Astrocyte of the cerebellum (primary cell): ENCODE measurements at regions not wholly inside any gene's neighbourhood (a gene's known extent, or its start where the extent isn't known, plus 50 kb on each side); places are given as distances from the start of the nearest gene placed in this dataset.
A peak's percentile ranks its signal among the peaks of the same experiment; 100 is the strongest.

Source experiments
- DNase-seq: peaks from one replicate; pipeline ENCODE4 v3.0.0-alpha.2; 2011; ENCODE audit warnings: low read depth
- H3K4me3 ChIP-seq: 2 replicates; pipeline ENCODE4 v1.5.1; 2011; ENCODE audit warnings: mild to moderate bottlenecking, low read depth, low read length, moderate library complexity
- in situ Hi-C: cut with HindIII; loops from 2 replicates; pipeline ENCODE4 v1.10.0; 2017; ENCODE audit warnings: low sequenced_read_pairs
- TF ChIP-seq, protein P1 (sequence below): IDR thresholded peaks from 2 replicates; pipeline ENCODE4 v1.5.1; 2012; ENCODE audit warnings: low read length, low read depth, moderate library complexity, mild to moderate bottlenecking; ENCODE audit errors: missing control alignments

GRCh38 chr5:30108051-30108450, 1085.4 kb upstream of the CDH6 start:
- TF ChIP-seq, protein P1, sequence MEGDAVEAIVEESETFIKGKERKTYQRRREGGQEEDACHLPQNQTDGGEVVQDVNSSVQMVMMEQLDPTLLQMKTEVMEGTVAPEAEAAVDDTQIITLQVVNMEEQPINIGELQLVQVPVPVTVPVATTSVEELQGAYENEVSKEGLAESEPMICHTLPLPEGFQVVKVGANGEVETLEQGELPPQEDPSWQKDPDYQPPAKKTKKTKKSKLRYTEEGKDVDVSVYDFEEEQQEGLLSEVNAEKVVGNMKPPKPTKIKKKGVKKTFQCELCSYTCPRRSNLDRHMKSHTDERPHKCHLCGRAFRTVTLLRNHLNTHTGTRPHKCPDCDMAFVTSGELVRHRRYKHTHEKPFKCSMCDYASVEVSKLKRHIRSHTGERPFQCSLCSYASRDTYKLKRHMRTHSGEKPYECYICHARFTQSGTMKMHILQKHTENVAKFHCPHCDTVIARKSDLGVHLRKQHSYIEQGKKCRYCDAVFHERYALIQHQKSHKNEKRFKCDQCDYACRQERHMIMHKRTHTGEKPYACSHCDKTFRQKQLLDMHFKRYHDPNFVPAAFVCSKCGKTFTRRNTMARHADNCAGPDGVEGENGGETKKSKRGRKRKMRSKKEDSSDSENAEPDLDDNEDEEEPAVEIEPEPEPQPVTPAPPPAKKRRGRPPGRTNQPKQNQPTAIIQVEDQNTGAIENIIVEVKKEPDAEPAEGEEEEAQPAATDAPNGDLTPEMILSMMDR: no peak
- no peak overlapping the region for H3K4me3 ChIP-seq
- DNase-seq: no peak
- in situ Hi-C loops: no loop called here

GRCh38 chr5:30106596-30106995, 1086.9 kb upstream of the CDH6 start:
- in situ Hi-C loops: no loop called here
- no peak for DNase-seq
- H3K4me3 ChIP-seq: no peak overlapping the region
- TF ChIP-seq, protein P1: no peak

GRCh38 chr5:30104872-30105596, 1088.5 kb upstream of the CDH6 start:
- no peak for DNase-seq
- TF ChIP-seq, protein P1: no peak
- in situ Hi-C loops: no loop called here
- no peak overlapping the region for H3K4me3 ChIP-seq

- no peak overlapping the region for H3K4me3 ChIP-seq
- no peak for DNase-seq
- TF ChIP-seq, protein P1: no peak
- in situ Hi-C loops: no loop called here
Measured at GRCh38 chr5:30103452-30104202, 1089.9 kb upstream of the CDH6 start.

- TF ChIP-seq, protein P1: no peak
- H3K4me3 ChIP-seq: no peak overlapping the region
- in situ Hi-C loops: no loop called here
- DNase-seq: peak; percentile 42
Measured at GRCh38 chr5:30103052-30103451, 1090.4 kb upstream of the CDH6 start.

DNA sequence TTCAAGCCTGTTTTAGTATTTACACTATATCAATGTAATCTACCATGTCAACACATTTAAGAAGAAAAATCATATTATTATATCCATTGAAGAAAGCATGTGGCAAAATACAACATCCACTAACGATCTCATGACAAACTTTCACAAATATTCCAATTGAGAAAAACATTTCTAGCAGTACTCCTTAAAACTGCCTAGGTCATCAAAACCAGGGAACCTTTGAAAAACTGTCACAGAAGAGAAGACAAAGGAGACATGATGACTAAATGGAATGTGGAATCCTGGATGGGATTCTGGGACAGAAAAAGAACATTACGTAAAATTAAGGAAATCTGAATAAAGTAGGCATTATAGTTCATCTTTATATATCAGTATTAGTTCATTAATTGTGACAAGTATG, 1091.3 kb upstream of the CDH6 start:
- TF ChIP-seq, protein P1: no peak
- H3K4me3 ChIP-seq: no peak overlapping the region
- in situ Hi-C loops: no loop called here
- DNase-seq: no peak
